HEK293 (cell line): ENCODE measurements at regions not wholly inside any gene's neighbourhood (a gene's known extent, or its start where the extent isn't known, plus 50 kb on each side); places are given as distances from the start of the nearest gene placed in this dataset.

Experiments
- YY1 ChIP-seq: fragments of 450-650 bp; formaldehyde crosslinking; IDR thresholded peaks from 2 replicates; pipeline ENCODE4 v1.5.1; 2018; ENCODE audit warnings: missing biosample characterization, missing genetic modification characterization
- ZNF416 ChIP-seq: fragments of 450-650 bp; formaldehyde crosslinking; IDR thresholded peaks from 2 replicates; pipeline ENCODE4 v1.5.1; 2016; ENCODE audit warnings: missing biosample characterization, missing genetic modification characterization
- ZNF585B ChIP-seq: fragments of 450-650 bp; formaldehyde crosslinking; IDR thresholded peaks from 2 replicates; pipeline ENCODE4 v1.5.1; 2016; ENCODE audit warnings: missing biosample characterization, missing genetic modification characterization
- ZNF596 ChIP-seq: fragments of 450-650 bp; IDR thresholded peaks from 2 replicates; pipeline ENCODE4 v1.5.0; 2018; ENCODE audit warnings: missing biosample characterization, mild to moderate bottlenecking, missing genetic modification characterization, moderate library complexity
- ZNF768 ChIP-seq: fragments of 450-650 bp; formaldehyde crosslinking; IDR thresholded peaks from 2 replicates; pipeline ENCODE4 v1.5.1; 2018; ENCODE audit warnings: missing biosample characterization, mild to moderate bottlenecking, missing genetic modification characterization
- TF ChIP-seq, protein P1 (sequence below): fragments of 450-650 bp; formaldehyde crosslinking; IDR thresholded peaks from 2 replicates; pipeline ENCODE4 v1.5.1; 2016; ENCODE audit warnings: missing biosample characterization, missing genetic modification characterization
- TF ChIP-seq, protein P2 (sequence below): fragments of 450-650 bp; formaldehyde crosslinking; IDR thresholded peaks from 2 replicates; pipeline ENCODE4 v1.5.1; 2016; ENCODE audit warnings: missing biosample characterization, missing genetic modification characterization

DNA sequence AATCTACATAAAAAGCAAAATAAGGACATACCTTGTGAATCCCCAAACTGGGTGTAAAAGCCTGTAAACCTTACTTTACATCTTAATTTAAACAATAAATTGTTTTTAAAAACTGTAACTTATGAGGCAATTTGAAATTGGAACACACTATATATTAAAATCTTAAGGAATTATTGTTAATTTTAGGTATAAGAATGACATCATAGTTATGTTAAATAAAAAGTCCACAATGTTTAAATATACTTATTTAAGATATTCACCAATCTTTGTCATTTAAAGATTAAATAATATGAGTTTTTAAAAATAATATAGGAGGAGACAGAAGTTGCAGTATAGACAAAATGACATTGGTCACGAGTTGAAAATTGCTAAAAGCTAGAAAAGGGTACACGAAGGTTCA lies 621.9 kb upstream of the POU3F2 start:
- no peak for TF ChIP-seq ZNF596
- TF ChIP-seq ZNF585B (tag by site-specific recombination) = no peak
- TF ChIP-seq, protein P1, sequence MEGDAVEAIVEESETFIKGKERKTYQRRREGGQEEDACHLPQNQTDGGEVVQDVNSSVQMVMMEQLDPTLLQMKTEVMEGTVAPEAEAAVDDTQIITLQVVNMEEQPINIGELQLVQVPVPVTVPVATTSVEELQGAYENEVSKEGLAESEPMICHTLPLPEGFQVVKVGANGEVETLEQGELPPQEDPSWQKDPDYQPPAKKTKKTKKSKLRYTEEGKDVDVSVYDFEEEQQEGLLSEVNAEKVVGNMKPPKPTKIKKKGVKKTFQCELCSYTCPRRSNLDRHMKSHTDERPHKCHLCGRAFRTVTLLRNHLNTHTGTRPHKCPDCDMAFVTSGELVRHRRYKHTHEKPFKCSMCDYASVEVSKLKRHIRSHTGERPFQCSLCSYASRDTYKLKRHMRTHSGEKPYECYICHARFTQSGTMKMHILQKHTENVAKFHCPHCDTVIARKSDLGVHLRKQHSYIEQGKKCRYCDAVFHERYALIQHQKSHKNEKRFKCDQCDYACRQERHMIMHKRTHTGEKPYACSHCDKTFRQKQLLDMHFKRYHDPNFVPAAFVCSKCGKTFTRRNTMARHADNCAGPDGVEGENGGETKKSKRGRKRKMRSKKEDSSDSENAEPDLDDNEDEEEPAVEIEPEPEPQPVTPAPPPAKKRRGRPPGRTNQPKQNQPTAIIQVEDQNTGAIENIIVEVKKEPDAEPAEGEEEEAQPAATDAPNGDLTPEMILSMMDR (tag by site-specific recombination) = no peak
- TF ChIP-seq, protein P2, sequence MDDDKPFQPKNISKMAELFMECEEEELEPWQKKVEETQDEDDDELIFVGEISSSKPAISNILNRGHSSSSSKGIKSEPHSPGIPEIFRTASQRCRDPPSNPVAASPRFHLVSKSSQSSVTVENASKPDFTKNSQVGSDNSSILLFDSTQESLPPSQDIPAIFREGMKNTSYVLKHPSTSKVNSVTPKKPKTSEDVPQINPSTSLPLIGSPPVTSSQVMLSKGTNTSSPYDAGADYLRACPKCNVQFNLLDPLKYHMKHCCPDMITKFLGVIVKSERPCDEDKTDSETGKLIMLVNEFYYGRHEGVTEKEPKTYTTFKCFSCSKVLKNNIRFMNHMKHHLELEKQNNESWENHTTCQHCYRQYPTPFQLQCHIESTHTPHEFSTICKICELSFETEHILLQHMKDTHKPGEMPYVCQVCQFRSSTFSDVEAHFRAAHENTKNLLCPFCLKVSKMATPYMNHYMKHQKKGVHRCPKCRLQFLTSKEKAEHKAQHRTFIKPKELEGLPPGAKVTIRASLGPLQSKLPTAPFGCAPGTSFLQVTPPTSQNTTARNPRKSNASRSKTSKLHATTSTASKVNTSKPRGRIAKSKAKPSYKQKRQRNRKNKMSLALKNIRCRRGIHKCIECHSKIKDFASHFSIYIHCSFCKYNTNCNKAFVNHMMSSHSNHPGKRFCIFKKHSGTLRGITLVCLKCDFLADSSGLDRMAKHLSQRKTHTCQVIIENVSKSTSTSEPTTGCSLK = no peak
- no peak for TF ChIP-seq YY1 (tag by site-specific recombination)
- no peak for TF ChIP-seq ZNF416 (tag by site-specific recombination)
- TF ChIP-seq ZNF768 (tag by site-specific recombination) = no peak
